ENCODE measurements at regions not wholly inside any gene's neighbourhood (a gene's known extent, or its start where the extent isn't known, plus 50 kb on each side); places are given as distances from the start of the nearest gene placed in this dataset.

GRCh38 chr7:68203251-68203650, 1206.6 kb downstream of the TYW1 start:
- TF ChIP-seq, protein P1, sequence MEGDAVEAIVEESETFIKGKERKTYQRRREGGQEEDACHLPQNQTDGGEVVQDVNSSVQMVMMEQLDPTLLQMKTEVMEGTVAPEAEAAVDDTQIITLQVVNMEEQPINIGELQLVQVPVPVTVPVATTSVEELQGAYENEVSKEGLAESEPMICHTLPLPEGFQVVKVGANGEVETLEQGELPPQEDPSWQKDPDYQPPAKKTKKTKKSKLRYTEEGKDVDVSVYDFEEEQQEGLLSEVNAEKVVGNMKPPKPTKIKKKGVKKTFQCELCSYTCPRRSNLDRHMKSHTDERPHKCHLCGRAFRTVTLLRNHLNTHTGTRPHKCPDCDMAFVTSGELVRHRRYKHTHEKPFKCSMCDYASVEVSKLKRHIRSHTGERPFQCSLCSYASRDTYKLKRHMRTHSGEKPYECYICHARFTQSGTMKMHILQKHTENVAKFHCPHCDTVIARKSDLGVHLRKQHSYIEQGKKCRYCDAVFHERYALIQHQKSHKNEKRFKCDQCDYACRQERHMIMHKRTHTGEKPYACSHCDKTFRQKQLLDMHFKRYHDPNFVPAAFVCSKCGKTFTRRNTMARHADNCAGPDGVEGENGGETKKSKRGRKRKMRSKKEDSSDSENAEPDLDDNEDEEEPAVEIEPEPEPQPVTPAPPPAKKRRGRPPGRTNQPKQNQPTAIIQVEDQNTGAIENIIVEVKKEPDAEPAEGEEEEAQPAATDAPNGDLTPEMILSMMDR (conservative IDR thresholded peaks at IDR 0.05) = no peak
- no peak overlapping the region for H3K27ac ChIP-seq

DNA sequence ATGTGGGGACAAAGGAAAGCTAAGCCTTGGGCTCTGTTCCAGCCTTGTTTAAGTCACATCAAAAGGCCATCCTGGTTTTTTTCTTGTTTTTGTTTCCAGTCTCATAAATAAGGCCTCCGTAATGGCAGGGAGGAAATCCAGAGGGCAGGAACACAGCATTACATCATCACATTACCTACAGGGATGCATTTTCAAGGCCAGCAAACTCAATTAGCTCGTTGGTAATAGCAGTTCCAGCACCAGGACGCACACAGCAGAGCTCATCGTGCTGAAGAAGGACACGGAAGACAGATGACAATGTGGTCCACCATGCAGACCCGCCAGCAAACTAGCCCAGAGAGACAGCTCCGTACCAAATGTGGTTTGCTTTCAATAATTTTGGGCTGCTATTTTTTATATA, 1209.2 kb downstream of the TYW1 start:
- no peak overlapping the region for H3K27ac ChIP-seq
- TF ChIP-seq, protein P1 (conservative IDR thresholded peaks at IDR 0.05) = no peak

DNA sequence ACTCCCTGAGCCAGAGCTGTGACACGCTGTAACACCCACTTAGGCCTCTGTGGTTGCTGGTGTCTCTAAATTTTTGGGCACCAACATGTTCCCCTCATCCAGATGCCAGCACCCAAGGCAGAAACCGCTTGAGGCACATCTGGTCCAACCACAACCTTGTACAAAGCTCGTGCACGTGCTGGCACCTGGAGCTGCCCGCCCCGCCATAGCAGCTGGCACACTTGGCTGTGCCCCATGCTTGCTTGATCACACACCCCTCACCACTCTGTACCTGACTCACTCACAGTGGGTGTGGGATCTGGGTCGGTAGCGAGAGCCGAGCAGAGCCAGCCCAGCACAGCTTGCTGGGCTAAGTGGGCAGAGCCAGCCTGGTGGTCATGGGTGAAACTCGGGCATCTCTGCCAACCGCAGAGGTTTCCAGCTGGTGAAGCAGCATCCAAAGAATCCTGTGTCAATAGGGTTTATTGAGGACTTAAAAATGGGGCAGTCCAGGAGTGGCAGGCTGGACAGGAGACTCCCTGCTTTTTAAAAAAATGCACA, 1210.4 kb downstream of the TYW1 start:
- TF ChIP-seq, protein P1 (conservative IDR thresholded peaks at IDR 0.05) = no peak
- H3K27ac ChIP-seq = no peak overlapping the region

GRCh38 chr7:68207676-68208075, 1211.0 kb downstream of the TYW1 start:
- no peak overlapping the region for H3K27ac ChIP-seq
- TF ChIP-seq, protein P1 (conservative IDR thresholded peaks at IDR 0.05) = no peak

DNA sequence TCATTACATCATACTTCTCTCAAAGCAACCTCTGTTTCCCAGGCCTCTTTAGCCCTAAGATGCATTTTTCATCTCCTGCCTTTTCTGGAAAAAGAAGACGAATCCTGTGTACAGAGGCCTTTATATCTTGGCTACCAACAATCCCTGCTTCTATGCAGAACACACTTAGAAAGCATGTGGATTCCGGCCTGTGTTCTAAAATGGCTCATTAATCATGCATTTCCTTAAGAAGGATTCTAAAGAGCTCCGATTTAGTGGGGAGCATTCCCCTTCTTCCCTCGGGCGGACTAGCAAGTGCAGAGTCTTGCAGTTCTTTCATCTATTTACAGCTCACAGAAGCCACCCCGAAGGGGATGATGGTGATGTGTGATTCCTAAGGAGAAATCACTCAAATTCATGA, 1212.9 kb downstream of the TYW1 start:
- H3K27ac ChIP-seq = no peak overlapping the region
- TF ChIP-seq, protein P1 (conservative IDR thresholded peaks at IDR 0.05) = no peak

GRCh38 chr7:68213838-68214237, 1217.2 kb downstream of the TYW1 start:
- H3K27ac ChIP-seq = no peak overlapping the region

DNA sequence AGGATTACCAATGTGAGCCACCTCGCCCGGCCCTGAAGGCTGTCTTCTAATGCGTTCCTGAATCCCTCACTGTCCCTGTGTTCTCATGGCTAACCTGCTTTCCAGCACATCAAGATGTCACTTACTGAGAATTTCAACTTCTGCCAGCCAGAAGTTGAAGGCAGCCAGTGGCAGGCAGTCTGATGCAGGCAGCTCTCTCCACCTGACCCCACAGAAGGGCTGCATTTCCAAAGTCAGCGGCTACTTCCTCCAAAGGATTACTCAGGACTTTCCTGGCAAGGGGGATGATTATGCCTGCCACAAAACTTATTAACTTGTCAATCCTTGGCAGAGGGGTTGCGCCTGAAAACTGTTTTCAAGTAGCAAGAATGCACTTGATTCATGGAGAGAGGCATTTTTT, 1219.4 kb downstream of the TYW1 start:
- no peak overlapping the region for H3K27ac ChIP-seq
- TF ChIP-seq, protein P1 (conservative IDR thresholded peaks at IDR 0.05) = no peak

More at GRCh38 chr7:68213838-68214237, 1217.2 kb downstream of the TYW1 start:
- TF ChIP-seq, protein P1 (conservative IDR thresholded peaks at IDR 0.05) = no peak

Measured in VCaP (cell line).